ENCODE measurements at regions not wholly inside any gene's neighbourhood (a gene's known extent, or its start where the extent isn't known, plus 50 kb on each side); places are given as distances from the start of the nearest gene placed in this dataset.

- DNase-seq = no peak
Observed at GRCh38 chr2:146321175-146321574, 1523.7 kb upstream of the ACVR2A start.

DNA sequence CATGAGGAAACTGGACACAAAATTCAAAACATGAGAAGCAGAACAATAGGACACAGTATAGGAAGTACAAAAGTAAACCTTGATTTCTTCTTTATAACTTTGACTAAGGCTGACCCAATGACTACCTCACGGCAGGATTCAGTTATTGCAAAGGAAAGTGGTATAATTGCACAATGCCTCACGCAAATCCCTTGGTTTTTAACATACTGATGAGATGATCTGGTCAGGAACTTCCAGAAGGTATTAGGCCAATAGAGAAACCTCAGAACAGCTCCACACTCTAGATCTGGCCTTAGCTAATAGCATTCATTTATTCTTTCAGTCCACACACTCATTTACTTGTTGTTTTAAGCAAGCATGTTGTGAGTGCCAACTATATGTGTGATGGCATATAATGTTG, 1526.9 kb upstream of the ACVR2A start:
- peak; percentile 19 for DNase-seq

DNA sequence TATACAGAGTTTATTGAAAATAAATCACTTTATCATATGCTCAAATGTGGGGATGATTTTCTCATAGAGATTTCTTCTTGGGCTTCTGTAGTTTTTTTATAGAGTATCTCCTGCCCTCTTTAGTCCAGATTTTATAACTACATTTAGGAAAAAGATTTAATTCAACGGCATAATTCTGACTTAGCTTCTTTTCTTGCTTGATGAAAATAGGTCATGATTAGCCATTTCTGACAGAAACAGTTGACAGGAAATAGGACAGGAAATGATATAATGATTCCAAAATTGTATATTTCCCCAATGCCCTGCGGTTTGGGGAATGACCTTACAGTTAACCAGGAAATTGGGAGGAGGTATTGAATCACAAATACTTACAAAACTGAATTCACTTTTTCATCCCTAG, 1531.9 kb upstream of the ACVR2A start:
- DNase-seq = peak; percentile 50

GRCh38 chr2:146305164-146305563, 1539.7 kb upstream of the ACVR2A start:
- no peak for DNase-seq

- no peak for DNase-seq
Observed at GRCh38 chr2:146301287-146301686, 1543.5 kb upstream of the ACVR2A start.

GRCh38 chr2:146295080-146295670, 1549.7 kb upstream of the ACVR2A start:
- DNase-seq = no peak

DNA sequence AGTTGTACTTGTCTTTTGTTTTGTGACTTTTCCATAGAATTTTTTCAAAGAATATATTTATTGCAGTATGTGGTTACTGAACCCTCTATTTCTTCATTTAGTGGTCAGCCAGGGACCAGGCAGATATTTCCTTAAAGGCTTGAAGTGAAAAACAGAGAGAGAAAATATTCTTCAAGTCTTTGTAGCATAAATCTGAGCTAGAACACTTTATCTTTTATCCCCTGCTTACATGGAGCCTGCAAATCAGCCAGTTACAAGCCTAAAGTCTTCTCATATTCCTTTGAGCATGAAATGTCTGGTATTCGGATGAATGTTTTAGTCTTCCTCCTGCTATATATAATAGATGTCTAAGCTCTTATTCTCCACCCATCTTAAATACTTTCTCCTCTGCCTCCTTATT, 1557.5 kb upstream of the ACVR2A start:
- DNase-seq = no peak

DNA sequence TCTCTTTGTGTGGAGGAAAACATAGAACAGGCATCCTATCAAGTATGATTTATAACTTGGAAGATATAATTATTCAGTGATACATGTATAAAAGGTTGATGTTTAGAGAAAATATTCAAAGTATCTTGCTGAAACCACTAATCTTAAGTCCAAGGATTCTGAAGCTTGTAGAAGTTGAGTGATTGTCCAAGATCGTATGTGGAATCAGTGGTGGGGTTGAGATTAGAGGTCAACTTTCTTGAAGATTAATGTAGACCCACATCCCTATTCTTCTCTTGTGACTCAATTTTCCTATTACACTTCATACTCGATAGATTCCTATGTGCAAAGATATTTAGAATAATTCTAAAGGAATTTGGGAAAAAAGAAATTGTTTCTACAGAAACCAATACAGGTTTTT, 1565.9 kb upstream of the ACVR2A start:
- no peak for DNase-seq

GRCh38 chr2:146271131-146271831, 1573.5 kb upstream of the ACVR2A start:
- no peak for DNase-seq

DNA sequence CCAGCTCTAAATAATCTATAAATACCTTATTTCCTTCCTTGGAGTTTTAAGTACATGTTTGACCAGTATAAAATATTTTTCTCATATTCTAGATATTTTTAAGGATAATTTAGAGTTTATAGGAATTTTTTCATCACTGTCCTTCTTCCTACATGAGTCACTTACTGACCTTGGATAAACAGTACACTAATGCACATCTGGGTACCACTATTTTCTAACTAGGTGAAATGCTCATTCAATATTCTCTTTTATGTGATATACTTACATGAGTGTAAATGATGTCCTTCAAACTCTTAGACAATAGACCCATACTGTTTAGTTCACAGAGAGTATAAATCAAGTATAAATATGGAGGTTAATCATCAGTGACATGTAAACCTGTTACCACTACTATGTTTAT, 1574.2 kb upstream of the ACVR2A start:
- no peak for DNase-seq

GRCh38 chr2:146267093-146267492, 1577.7 kb upstream of the ACVR2A start:
- no peak for DNase-seq

GRCh38 chr2:146265656-146266055, 1579.2 kb upstream of the ACVR2A start:
- no peak for DNase-seq

- DNase-seq = no peak
Observed at GRCh38 chr2:146262606-146263005, 1582.2 kb upstream of the ACVR2A start.

DNA sequence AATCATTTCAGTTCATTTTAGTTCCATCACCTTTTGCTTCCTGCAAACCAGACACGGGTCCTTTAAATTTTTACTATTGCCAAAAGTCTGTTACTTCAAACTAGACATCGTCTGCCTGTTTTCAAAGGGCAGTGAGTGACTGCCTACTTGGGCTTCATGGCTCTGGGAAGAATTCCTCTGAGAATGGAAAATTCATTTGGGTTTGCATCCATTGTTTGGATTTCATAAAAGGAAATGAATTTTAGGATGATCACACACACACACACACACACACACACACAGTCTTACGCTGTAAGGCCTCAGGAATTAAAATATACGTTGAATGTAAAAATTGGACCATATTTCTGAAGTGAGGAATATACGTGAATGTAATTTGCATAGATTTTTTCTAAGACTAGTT, 1584.3 kb upstream of the ACVR2A start:
- DNase-seq = no peak

DNA sequence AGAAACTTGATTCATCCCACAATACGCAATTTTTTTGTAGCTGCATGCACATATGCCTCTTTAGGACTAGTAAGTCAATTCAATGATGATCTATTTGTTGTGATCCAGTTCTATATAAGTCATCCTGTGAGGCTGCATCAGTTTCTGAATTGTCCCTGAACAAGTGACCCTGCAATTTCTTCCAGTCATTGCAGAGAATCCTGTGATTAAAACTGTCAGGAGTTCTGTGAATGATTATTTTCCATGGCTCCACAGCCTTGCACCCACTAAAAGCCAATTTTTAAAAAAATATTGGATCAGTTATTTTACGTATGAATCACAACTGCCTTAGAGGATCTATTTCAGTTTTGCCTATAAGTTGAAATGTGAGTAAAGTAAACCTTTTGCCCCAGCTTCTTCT, 1585.0 kb upstream of the ACVR2A start:
- DNase-seq = no peak

- DNase-seq = no peak
Observed at GRCh38 chr2:146258071-146258470, 1586.8 kb upstream of the ACVR2A start.

DNA sequence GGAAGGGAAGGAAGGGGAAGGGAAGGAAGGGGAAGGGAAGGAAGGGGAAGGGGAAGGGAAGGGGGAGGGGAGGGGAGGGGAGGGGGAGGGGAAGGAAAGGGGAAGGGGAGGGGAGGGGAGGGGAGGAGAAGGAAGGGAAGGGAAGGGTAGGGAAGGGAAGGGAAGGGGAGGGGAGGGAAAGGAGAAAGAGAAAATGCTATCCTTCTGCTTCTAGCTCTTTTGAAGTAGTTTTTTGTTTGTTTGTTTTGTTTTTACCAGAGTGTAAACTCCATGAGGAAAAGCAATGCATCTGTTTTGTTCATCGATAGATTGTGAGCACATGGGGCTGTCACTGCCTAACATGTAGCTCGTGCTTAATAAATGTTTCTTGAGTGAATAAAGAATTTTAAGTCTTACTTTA, 1592.7 kb upstream of the ACVR2A start:
- no peak for DNase-seq

GRCh38 chr2:146251328-146251727, 1593.5 kb upstream of the ACVR2A start:
- no peak for DNase-seq

- DNase-seq = no peak
Observed at GRCh38 chr2:146246736-146247523, 1597.9 kb upstream of the ACVR2A start.

DNA sequence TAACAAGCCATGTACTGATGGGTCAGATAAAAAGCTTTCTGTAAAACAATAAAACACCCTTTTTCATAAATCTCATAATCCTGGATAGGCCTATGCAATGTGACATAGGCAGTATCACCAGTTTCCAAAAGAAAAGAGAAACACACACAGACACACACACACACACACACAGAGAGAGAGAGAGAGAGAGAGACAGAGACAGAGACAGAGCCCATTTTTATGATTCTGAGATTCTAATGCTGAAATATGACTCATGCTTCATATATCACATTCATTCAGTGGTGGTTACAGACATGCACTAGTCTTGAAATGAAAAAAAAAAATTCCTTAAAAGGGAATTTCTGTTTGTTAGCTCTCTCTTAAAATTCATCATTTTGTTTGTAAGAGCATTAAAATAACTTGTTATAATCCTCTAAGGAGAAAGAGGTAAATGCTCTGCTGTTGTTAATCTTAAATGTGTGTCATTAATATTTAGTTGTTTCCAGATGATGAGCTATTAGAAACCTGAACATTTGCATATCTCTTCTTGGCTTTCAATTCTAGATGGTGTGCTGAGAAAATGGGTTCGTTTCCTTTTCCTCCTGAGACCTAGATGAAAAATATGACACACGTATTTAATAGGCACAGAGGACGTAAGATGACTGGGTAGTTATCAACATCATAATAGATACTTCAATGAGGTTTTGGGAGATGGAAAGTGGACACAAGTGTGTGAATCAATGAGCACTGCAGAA, 1598.7 kb upstream of the ACVR2A start:
- no peak for DNase-seq

DNA sequence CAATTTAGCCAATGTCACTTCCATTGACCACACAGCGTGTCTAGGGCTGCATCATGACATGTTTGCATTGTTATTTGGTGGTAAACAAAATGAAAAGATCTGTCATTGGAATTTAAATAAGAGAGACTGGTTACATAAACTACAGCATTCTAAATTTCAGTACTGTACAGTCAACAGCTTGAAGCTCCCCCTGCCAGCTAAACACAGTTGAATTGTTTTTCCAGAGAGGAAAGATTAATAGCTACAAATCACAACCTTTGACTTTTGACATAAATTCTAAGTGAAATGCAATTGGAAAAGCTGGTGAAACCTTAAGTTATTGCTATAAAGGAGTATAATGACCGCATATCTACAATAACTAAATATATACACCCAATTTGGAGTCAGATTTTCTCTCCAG, 1600.0 kb upstream of the ACVR2A start:
- DNase-seq = no peak

DNA sequence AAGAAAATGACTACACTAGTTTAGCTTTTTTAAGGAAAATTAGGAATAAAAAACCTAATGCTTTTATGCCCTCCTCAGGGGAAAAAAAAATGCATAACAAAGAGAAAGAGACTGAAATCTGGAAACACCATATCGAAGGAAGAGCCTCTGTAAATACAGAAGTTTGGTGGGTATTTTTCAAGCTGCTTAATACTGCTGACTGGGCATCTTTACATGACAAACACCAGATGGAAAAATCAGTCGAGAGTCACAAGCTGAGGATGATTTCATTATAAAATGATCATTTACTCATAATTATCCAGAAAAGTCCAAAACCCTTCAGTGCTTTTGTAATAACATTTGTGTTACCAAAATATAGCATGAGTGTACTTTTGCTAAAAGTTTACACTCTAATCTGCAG, 1600.7 kb upstream of the ACVR2A start:
- no peak for DNase-seq

DNA sequence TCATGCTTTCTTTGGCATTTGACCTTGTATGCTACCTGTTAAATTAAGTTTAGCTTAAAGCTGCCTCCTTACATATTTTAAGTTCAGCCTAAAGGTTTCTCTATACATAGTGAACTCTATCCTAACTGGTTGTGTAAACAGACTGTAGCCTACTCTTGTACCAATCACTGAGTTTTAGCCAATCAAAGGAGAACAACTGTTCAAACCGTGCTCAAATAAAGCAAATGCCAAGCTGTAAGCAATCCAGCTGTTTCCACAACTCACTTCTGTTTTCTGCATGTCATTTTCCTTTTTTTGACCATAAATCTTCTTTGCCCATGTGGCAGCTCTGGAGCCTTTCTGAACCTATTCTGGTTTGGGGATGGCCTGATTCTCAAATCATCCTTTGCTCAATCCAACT, 1603.8 kb upstream of the ACVR2A start:
- no peak for DNase-seq

GRCh38 chr2:146240391-146240790, 1604.4 kb upstream of the ACVR2A start:
- DNase-seq = no peak
